ENCODE measurements at regions not wholly inside any gene's neighbourhood (a gene's known extent, or its start where the extent isn't known, plus 50 kb on each side); places are given as distances from the start of the nearest gene placed in this dataset.

DNA sequence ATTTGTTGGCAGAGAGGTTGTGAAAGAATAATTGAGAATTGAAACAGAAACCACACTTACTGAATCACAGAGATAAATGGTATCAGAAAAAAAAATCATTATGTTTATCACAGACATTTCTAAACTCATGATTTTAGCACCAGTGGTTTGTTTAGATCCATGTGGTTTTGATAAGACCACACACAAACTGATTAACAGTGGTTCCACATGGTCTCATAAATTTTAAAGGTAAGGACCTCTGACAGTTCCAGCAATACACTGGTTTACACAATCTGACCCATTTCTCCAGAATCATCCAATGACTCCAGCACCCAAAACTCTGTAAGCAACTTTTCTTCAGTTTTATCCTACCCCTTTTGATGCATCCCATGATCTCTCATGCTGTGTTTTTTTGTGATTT is 261.2 kb downstream of the ANXA1 start:
- no peak for TF ChIP-seq POLR2A (IDR thresholded peaks at IDR 0.05)
- TF ChIP-seq, protein P1, sequence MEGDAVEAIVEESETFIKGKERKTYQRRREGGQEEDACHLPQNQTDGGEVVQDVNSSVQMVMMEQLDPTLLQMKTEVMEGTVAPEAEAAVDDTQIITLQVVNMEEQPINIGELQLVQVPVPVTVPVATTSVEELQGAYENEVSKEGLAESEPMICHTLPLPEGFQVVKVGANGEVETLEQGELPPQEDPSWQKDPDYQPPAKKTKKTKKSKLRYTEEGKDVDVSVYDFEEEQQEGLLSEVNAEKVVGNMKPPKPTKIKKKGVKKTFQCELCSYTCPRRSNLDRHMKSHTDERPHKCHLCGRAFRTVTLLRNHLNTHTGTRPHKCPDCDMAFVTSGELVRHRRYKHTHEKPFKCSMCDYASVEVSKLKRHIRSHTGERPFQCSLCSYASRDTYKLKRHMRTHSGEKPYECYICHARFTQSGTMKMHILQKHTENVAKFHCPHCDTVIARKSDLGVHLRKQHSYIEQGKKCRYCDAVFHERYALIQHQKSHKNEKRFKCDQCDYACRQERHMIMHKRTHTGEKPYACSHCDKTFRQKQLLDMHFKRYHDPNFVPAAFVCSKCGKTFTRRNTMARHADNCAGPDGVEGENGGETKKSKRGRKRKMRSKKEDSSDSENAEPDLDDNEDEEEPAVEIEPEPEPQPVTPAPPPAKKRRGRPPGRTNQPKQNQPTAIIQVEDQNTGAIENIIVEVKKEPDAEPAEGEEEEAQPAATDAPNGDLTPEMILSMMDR (IDR thresholded peaks at IDR 0.05): no peak

Measured in body of pancreas (tissue), 4 donors.